Vagina (tissue), 2 donors: ENCODE measurements at regions not wholly inside any gene's neighbourhood (a gene's known extent, or its start where the extent isn't known, plus 50 kb on each side); places are given as distances from the start of the nearest gene placed in this dataset.

Experiments
- POLR2A ChIP-seq, 2 donors: fragments of 450-650 bp; IDR thresholded peaks; one replicate each; pipeline ENCODE4 v1.6.1; 2017; ENCODE audit warnings: antibody characterized with exemption in 2 of 2, mild to moderate bottlenecking in 2 of 2, moderate library complexity in 2 of 2
- POLR2AphosphoS5 ChIP-seq, 2 donors: sonication (generic); formaldehyde crosslinking; IDR thresholded peaks; one replicate each; pipeline ENCODE4 v1.9.0; 2017; ENCODE audit warnings: antibody characterized with exemption in 2 of 2, mild to moderate bottlenecking in 2 of 2, low read depth in 1 of 2; ENCODE audit not compliant: insufficient read depth in 1 of 2
- TF ChIP-seq, protein P1 (sequence below), 3 experiments: fragments of 450-650 bp in 2 of 3; fragments of 200-600 bp in 1 of 3; sonication (generic) in 1 of 3; IDR thresholded peaks; one replicate each; pipeline ENCODE4 v1.5.1; 2017 to 2019; ENCODE audit warnings: antibody characterized with exemption in 3 of 3, mild to moderate bottlenecking in 2 of 3, moderate library complexity in 2 of 3

DNA sequence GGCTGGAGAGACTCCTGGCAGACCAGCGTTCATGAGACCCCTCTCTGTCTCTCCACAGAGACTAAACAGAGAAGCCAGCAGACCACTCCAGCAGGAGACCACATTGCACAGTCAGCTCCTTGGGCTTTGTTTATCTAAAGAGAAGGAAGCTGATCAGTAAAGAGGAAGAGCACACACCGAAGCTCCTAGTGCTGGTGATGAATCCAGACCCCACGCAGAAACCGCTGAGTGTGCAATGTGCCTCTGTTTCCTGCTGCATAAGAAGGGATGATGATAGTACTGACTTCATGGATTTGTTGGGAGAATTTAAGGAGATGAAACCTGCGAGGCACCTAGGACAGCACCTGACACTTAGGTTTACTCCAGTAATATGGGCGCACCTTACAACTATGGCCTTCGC lies 544.1 kb upstream of the ID2 start:
- TF ChIP-seq, protein P1, sequence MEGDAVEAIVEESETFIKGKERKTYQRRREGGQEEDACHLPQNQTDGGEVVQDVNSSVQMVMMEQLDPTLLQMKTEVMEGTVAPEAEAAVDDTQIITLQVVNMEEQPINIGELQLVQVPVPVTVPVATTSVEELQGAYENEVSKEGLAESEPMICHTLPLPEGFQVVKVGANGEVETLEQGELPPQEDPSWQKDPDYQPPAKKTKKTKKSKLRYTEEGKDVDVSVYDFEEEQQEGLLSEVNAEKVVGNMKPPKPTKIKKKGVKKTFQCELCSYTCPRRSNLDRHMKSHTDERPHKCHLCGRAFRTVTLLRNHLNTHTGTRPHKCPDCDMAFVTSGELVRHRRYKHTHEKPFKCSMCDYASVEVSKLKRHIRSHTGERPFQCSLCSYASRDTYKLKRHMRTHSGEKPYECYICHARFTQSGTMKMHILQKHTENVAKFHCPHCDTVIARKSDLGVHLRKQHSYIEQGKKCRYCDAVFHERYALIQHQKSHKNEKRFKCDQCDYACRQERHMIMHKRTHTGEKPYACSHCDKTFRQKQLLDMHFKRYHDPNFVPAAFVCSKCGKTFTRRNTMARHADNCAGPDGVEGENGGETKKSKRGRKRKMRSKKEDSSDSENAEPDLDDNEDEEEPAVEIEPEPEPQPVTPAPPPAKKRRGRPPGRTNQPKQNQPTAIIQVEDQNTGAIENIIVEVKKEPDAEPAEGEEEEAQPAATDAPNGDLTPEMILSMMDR (IDR thresholded peaks at IDR 0.05), result no peak
- TF ChIP-seq POLR2A (IDR thresholded peaks at IDR 0.05), result no peak
- no peak for TF ChIP-seq POLR2AphosphoS5 (IDR thresholded peaks at IDR 0.05; ENCODE audit: insufficient read depth in 1 of 2, low read depth in 1 of 2)
